K562 (cell line): ENCODE measurements at regions not wholly inside any gene's neighbourhood (a gene's known extent, or its start where the extent isn't known, plus 50 kb on each side); places are given as distances from the start of the nearest gene placed in this dataset.

Experiments used
- ATAC-seq: fragments of 200-7000 bp; cut with Tn5 transposase; 3 replicates; pipeline ENCODE4 v1.9.1; 2020; ENCODE audit warnings: moderate library complexity
- BruUV-seq: library from RNA; stranded (reverse); fragments of 400-500 nt; replicated peaks from 2 replicates; lab custom pipeline; 2021; lab: Mats Ljungman, UMichigan
- CTCF ChIA-PET: fragments of 300-600 bp; formaldehyde crosslinking; extraction: SDS; loops from one replicate; lab custom pipeline; 2021; ENCODE audit warnings: low intra/inter-chr PET ratio; lab: Yijun Ruan, JAX
- POLR2A ChIA-PET: fragments of 300-600, 350-650 bp; sonication (Branson Sonifier 250); formaldehyde crosslinking; extraction: SDS; loops from one replicate; lab custom pipeline; 2021; ENCODE audit warnings: antibody characterized with exemption, inconsistent platforms; lab: Yijun Ruan, JAX
- DNase-seq, 4 experiments: peaks; one replicate each; pipeline versions ENCODE4 v3.0.0 to v3.0.0-alpha.2; 2011 to 2018; ENCODE audit warnings: low spot score in 3 of 4, mixed read lengths in 3 of 4; ENCODE audit errors: extremely low read depth in 1 of 4
- FAIRE-seq: peaks from 2 replicates; lab custom pipeline; 2011; peaks lifted over from hg19 to GRCh38; lab: Jason Lieb, UNC
- H2AFZ ChIP-seq: 2 replicates; pipeline ENCODE4 v1.6.0; 2011; ENCODE audit warnings: low read depth, low read length, control low read depth, inconsistent platforms
- H3K27ac ChIP-seq: fragments of 200-600 bp; 3 replicates; pipeline ENCODE4 v1.8.0; 2011; ENCODE audit warnings: low read depth, mild to moderate bottlenecking, control low read depth, inconsistent platforms, low read length, moderate library complexity, mixed read lengths; ENCODE audit errors: extremely low read depth
- H3K27me3 ChIP-seq, 2 experiments: fragments of 300-600 bp in 1 of 2; 2 replicates in 1 of 2; 3 replicates in 1 of 2; pipeline versions ENCODE4 v1.6.0 to v1.8.0; 2011; ENCODE audit warnings: inconsistent platforms in 2 of 2, low read length in 2 of 2, mild to moderate bottlenecking in 1 of 2, mixed read lengths in 1 of 2, moderate library complexity in 1 of 2; ENCODE audit not compliant: control insufficient read depth in 2 of 2, insufficient read depth in 2 of 2
- H3K36me3 ChIP-seq: fragments of 300-600 bp; 3 replicates; pipeline ENCODE4 v1.8.0; 2011; ENCODE audit warnings: mild to moderate bottlenecking, low read length, inconsistent platforms; ENCODE audit not compliant: control insufficient read depth, insufficient read depth
- H3K4me1 ChIP-seq, 2 experiments: fragments of 200-600 bp in 1 of 2; replicated peaks in 1 of 2; 2 replicates in 1 of 2; 3 replicates in 1 of 2; pipeline versions ENCODE4 v1.5.1 to v1.8.0; 2011; ENCODE audit warnings: inconsistent platforms in 2 of 2, low read length in 2 of 2, mild to moderate bottlenecking in 1 of 2, mixed read lengths in 1 of 2, moderate library complexity in 1 of 2; ENCODE audit not compliant: control insufficient read depth in 2 of 2, insufficient read depth in 2 of 2
- H3K4me2 ChIP-seq: 2 replicates; pipeline ENCODE4 v1.6.1; 2011; ENCODE audit warnings: low read length, control low read depth, inconsistent platforms, mixed read lengths; ENCODE audit not compliant: insufficient read depth
- H3K4me3 ChIP-seq: fragments of 200-600 bp; sonication (generic), shearing (Covaris generic); 2 replicates; pipeline ENCODE4 v1.5.1; 2016; ENCODE audit warnings: control low read depth, inconsistent platforms
- H3K79me2 ChIP-seq: fragments of 200-600 bp; 3 replicates; pipeline ENCODE4 v1.8.0; 2011; ENCODE audit warnings: low read length, inconsistent platforms; ENCODE audit not compliant: control insufficient read depth, insufficient read depth
- H3K9ac ChIP-seq, 2 experiments: 2 replicates each; pipeline versions ENCODE4 v1.6.0 to v1.6.1; 2011; ENCODE audit warnings: low read depth in 2 of 2, low read length in 2 of 2, control low read depth in 1 of 2, inconsistent platforms in 1 of 2, mild to moderate bottlenecking in 1 of 2, mixed read lengths in 1 of 2; ENCODE audit not compliant: insufficient read depth in 1 of 2
- H3K9me1 ChIP-seq: one replicate; pipeline ENCODE4 v1.6.0; 2011; ENCODE audit warnings: inconsistent platforms, mild to moderate bottlenecking, low read length, moderate library complexity; ENCODE audit not compliant: control insufficient read depth, insufficient read depth
- H3K9me3 ChIP-seq: replicated peaks from 2 replicates; pipeline ENCODE4 v1.5.1; 2011; ENCODE audit warnings: low read depth, low read length, inconsistent platforms; ENCODE audit not compliant: control insufficient read depth, insufficient read depth
- H4K20me1 ChIP-seq: replicated peaks from 2 replicates; pipeline ENCODE4 v1.6.1; 2011; ENCODE audit warnings: low read length, inconsistent platforms, mixed read lengths; ENCODE audit not compliant: control insufficient read depth, insufficient read depth
- ATF3 ChIP-seq, 2 experiments: fragments of 450-650 bp in 1 of 2; sonication (generic) in 1 of 2; formaldehyde crosslinking in 1 of 2; IDR thresholded peaks in 1 of 2; conservative IDR thresholded peaks in 1 of 2; 2 replicates each; pipeline versions ENCODE4 v1.6.1 to v1.8.1; 2016 to 2023; ENCODE audit warnings: mild to moderate bottlenecking in 2 of 2, moderate library complexity in 2 of 2, inconsistent platforms in 1 of 2, missing genetic modification reagents in 1 of 2
- CEBPG ChIP-seq, 3 experiments: fragments of 200-800 bp in 1 of 3; sonication (Bioruptor generic) in 1 of 3; sonication (generic) in 1 of 3; formaldehyde crosslinking in 1 of 3; IDR thresholded peaks in 2 of 3; conservative IDR thresholded peaks in 1 of 3; 2 replicates each; pipeline versions ENCODE4 v1.6.1 to v1.8.0; 2016 to 2022; ENCODE audit warnings: missing compliant biosample characterization in 2 of 3, missing genetic modification characterization in 2 of 3, mild to moderate bottlenecking in 1 of 3, missing genetic modification reagents in 1 of 3
- FOXP1 ChIP-seq: sonication (generic); formaldehyde crosslinking; IDR thresholded peaks from 2 replicates; pipeline ENCODE4 v1.8.0; 2022; ENCODE audit warnings: mild to moderate bottlenecking, missing genetic modification reagents
- KAT2B ChIP-seq: IDR thresholded peaks from one replicate; pipeline ENCODE4 v1.6.1; 2012; ENCODE audit warnings: low read depth, mild to moderate bottlenecking, control low read depth, inconsistent platforms, low read length, moderate library complexity
- ZNF143 ChIP-seq: sonication (generic); formaldehyde crosslinking; IDR thresholded peaks from 2 replicates; pipeline ENCODE4 v1.9.0; 2022; ENCODE audit warnings: mild to moderate bottlenecking, missing genetic modification reagents
- ZNF239 ChIP-seq: fragments of 250-450 bp; sonication (Bioruptor Pico); IDR thresholded peaks from 2 replicates; pipeline ENCODE4 v1.4.0; 2020; ENCODE audit warnings: mild to moderate bottlenecking
- WGBS: fragments of 100-300 bp; shearing (Covaris generic); methylation state at CpG from one replicate; pipeline ENCODE4 v1.1.6; 2016; ENCODE audit warnings: low coverage, mixed read lengths; ENCODE audit not compliant: insufficient coverage; ENCODE audit errors: missing lambda C conversion rate; 5-methylcytosine and 5-hydroxymethylcytosine counted together
- in situ Hi-C: fragments of 300-500 bp; cut with MboI; formaldehyde crosslinking; loops from 4 replicates; pipeline ENCODE4 v1.15.0; 2018; ENCODE audit warnings: inconsistent platforms, mixed read lengths
- intact Hi-C: fragments of 100-400 bp; cut with micrococcal nuclease; formaldehyde crosslinking; loops from 2 replicates; pipeline ENCODE4 v1.14.2; 2022

GRCh38 chr9:71442937-71443336 lies 321.5 kb upstream of the TRPM3 start:
- TF ChIP-seq ZNF239 (CRISPR knock-in tag), result no peak
- TF ChIP-seq ZNF143 (CRISPR knock-in tag), result no peak
- TF ChIP-seq FOXP1 (CRISPR knock-in tag), result no peak
- TF ChIP-seq KAT2B, result no peak
- TF ChIP-seq ATF3 (IDR thresholded peaks at IDR 0.05), result peak; percentile 18; the same call in 1 of the 2 replicates
- TF ChIP-seq ATF3 (CRISPR knock-in tag; conservative IDR thresholded peaks at IDR 0.05), result no peak
- TF ChIP-seq CEBPG (CRISPR knock-in tag; IDR thresholded peaks at IDR 0.05), result no peak
- TF ChIP-seq CEBPG (tag; conservative IDR thresholded peaks at IDR 0.05 in 1 of 2, IDR thresholded peaks at IDR 0.05 in 1 of 2), result peak in 1 of 2 experiments; percentile 79; a peak in 2 of 4 replicates
- FAIRE-seq (no peak), ATAC-seq (no peak), DNase-seq (no peak)
- H3K4me1 ChIP-seq, result peaks cover 0 to 7% of the 10 kb centered on the region in 2 experiments; a peak in 1 of 5 replicates
- no peaks in the 10 kb centered on the region for H3K79me2 ChIP-seq
- intact Hi-C loops (no loop called here), in situ Hi-C loops (no loop called here)
- H3K4me2 ChIP-seq, result no peak overlapping the region
- H3K27ac ChIP-seq, result no peak overlapping the region
- H3K27me3 ChIP-seq, result peaks cover 2 to 10% of the 10 kb centered on the region in 2 experiments; a peak in 3 of 5 replicates
- no peaks in the 10 kb centered on the region for H4K20me1 ChIP-seq
- WGBS, result 3% methylated on average over 3 of the region's 3 CpGs
- no peak overlapping the region for H2AFZ ChIP-seq
- BruUV-seq, result no TSS peak
- POLR2A ChIA-PET, result no interaction called here
- no peaks in the 10 kb centered on the region for H3K36me3 ChIP-seq
- H3K9me1 ChIP-seq, result no peaks in the 10 kb centered on the region
- no peak overlapping the region for H3K9ac ChIP-seq
- H3K9me3 ChIP-seq, result no peaks in the 10 kb centered on the region
- H3K4me3 ChIP-seq, result no peak overlapping the region
- CTCF ChIA-PET, result no interaction called here
